Cardiac muscle cell (in vitro differentiated cells and primary cell): ENCODE measurements at regions not wholly inside any gene's neighbourhood (a gene's known extent, or its start where the extent isn't known, plus 50 kb on each side); places are given as distances from the start of the nearest gene placed in this dataset.

ENCODE experiments used
- DNase-seq, 2 donors: peaks; one replicate each; pipeline versions ENCODE4 v3.0.0 to v3.0.0-alpha.2; 2010 to 2017; ENCODE audit warnings: low read depth in 1 of 2, low spot score in 1 of 2
- H3K27ac ChIP-seq: fragments of 200-600 bp; sonication (generic); 2 replicates; pipeline ENCODE4 v1.5.1; 2016
- H3K27me3 ChIP-seq: fragments of 200-600 bp; sonication (generic); 2 replicates; pipeline ENCODE4 v1.6.0; 2016; ENCODE audit warnings: control low read depth
- H3K36me3 ChIP-seq: fragments of 200-600 bp; sonication (generic); 2 replicates; pipeline ENCODE4 v1.5.1; 2016; ENCODE audit warnings: control low read depth
- H3K4me1 ChIP-seq: fragments of 200-600 bp; sonication (generic); 2 replicates; pipeline ENCODE4 v1.8.1; 2017; ENCODE audit warnings: low read depth, mild to moderate bottlenecking, mixed run types
- H3K4me3 ChIP-seq: fragments of 200-600 bp; sonication (generic); 2 replicates; pipeline ENCODE4 v1.5.1; 2016; ENCODE audit warnings: mild to moderate bottlenecking
- H3K9me3 ChIP-seq: fragments of 200-600 bp; sonication (generic); 2 replicates; pipeline ENCODE4 v1.5.1; 2017; ENCODE audit warnings: low read depth, mild to moderate bottlenecking, control low read depth
- TF ChIP-seq, protein P1 (sequence below): IDR thresholded peaks from 2 replicates; pipeline ENCODE4 v1.5.1; 2012; ENCODE audit warnings: low read depth, mild to moderate bottlenecking, low read length

DNA sequence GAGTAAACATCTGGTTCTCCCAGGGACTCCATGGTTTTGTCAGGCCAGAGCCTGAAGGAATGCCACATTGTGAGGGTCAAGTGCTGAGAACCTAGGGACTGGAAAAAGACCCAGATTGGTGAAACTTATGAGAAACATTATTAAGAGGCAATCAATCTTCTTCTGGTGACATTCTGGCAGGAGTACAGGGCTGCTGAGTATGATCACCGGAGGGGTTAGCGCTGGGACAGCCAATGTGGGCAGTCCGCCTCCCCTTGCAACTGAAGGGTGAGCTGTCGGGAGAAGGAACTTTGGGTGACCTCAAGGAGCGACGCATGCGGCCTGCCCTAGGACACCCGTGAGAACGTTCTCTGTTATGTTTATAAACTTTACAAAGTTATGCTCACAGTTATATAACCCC is 429.0 kb downstream of the LMO4 start:
- H3K36me3 ChIP-seq = no peaks in the 10 kb centered on the region
- no peak overlapping the region for H3K27ac ChIP-seq
- H3K4me3 ChIP-seq = no peak overlapping the region
- H3K27me3 ChIP-seq = no peaks in the 10 kb centered on the region
- H3K4me1 ChIP-seq = no peaks in the 10 kb centered on the region
- TF ChIP-seq, protein P1, sequence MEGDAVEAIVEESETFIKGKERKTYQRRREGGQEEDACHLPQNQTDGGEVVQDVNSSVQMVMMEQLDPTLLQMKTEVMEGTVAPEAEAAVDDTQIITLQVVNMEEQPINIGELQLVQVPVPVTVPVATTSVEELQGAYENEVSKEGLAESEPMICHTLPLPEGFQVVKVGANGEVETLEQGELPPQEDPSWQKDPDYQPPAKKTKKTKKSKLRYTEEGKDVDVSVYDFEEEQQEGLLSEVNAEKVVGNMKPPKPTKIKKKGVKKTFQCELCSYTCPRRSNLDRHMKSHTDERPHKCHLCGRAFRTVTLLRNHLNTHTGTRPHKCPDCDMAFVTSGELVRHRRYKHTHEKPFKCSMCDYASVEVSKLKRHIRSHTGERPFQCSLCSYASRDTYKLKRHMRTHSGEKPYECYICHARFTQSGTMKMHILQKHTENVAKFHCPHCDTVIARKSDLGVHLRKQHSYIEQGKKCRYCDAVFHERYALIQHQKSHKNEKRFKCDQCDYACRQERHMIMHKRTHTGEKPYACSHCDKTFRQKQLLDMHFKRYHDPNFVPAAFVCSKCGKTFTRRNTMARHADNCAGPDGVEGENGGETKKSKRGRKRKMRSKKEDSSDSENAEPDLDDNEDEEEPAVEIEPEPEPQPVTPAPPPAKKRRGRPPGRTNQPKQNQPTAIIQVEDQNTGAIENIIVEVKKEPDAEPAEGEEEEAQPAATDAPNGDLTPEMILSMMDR = no peak
- no peak for DNase-seq
- H3K9me3 ChIP-seq = no peaks in the 10 kb centered on the region

DNA sequence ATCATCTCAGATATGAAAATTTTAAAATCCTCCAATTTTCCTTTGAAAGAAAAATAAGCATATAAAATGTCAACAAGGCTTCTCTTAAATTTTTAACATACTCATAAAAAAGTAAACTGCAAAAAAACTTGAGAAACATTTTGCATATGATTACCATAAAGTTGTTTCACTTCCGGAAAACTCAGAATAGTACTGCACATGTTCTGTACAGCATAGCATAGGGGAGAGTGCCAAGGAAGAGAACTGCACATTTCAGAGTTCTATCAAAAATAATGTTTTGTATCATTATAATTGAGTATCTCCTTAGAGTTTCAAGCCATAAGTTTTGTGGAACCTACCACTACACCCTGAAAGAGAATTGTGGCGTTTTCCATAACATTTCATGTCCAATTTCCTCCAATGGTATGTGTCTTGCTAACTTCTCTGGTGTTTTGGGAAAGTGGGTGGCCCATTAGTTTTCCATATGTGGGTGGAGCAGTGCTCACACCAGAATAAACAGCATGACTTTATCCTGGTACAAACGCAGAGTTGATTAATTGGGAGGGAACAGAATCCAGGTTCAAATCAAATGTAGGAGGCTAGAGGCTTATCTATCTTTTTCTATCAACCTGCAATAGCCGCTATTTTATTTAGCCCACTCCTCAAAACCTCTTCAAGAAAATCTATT is 430.9 kb downstream of the LMO4 start:
- Histone ChIP-seq H3K27ac (no peak overlapping the region), H3K27me3 (no peaks in the 10 kb centered on the region), H3K36me3 (no peaks in the 10 kb centered on the region), H3K4me1 (no peaks in the 10 kb centered on the region), H3K9me3 (no peaks in the 10 kb centered on the region), H3K4me3 (no peak overlapping the region)
- TF ChIP-seq, protein P1 = no peak
- no peak for DNase-seq

DNA sequence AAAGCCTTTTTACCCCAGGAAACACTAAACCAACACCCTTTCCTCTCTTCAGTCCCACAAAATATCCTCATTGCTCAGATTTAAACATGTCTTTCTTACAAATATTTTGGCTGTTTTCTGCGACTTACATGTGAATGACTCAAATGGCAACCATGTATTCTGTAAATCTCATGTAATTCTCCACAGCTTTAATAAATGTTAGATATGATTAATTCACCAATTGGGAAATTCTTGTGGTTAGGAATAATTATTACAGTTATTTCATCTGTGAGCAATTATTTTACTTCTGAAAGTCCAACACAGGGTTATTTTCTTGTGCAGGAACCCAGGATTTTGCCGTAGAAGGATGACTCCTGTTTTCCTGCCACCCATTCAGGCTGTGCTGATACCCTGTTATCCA is 431.5 kb downstream of the LMO4 start:
- H3K36me3 ChIP-seq = no peaks in the 10 kb centered on the region
- H3K27me3 ChIP-seq = no peaks in the 10 kb centered on the region
- no peak overlapping the region for H3K4me3 ChIP-seq
- no peak for DNase-seq
- no peaks in the 10 kb centered on the region for H3K9me3 ChIP-seq
- H3K27ac ChIP-seq = no peak overlapping the region
- H3K4me1 ChIP-seq = no peaks in the 10 kb centered on the region
- TF ChIP-seq, protein P1 = no peak

DNA sequence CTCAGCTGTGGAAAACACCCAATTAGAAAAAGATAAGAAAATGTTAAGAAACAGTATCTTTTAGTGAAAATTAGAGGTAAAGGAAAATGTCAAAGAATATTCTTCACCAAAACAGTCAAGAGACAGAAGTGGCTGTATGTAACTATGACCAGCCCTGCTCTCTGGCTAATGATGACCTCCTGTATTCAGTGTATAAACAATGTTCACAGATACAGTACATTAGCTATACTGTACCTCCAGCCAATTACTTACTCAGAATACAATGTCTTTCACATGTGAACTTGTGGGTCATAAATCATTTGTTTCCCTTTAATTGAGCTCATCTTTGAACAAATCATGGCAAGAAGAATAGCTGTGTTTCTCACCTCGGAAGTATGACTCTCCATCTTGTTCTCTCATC is 432.0 kb downstream of the LMO4 start:
- DNase-seq = no peak
- Histone ChIP-seq H3K9me3 (no peaks in the 10 kb centered on the region), H3K4me3 (no peak overlapping the region), H3K27me3 (no peaks in the 10 kb centered on the region), H3K27ac (no peak overlapping the region), H3K36me3 (no peaks in the 10 kb centered on the region), H3K4me1 (no peaks in the 10 kb centered on the region)
- TF ChIP-seq, protein P1 = no peak

DNA sequence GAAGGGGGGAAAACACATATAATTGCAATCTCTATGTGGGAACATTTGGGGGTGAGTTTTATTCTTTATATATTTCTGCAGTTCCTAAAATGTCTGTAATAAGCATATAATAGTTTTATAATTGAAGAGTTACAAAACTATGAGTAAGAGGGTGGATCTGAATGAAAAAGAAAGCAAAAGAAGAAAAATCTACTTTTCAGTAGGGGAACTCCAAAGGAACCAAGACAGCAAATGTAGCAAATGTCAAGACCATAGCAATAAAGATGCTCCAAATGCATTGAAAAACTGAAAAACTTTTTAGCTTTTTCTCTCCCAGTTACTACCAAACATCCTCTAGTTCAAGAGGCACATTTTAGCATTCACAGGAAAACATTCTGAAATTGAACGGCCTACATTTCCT is 434.8 kb downstream of the LMO4 start:
- no peak overlapping the region for H3K27ac ChIP-seq
- H3K36me3 ChIP-seq = no peaks in the 10 kb centered on the region
- H3K4me3 ChIP-seq = no peak overlapping the region
- H3K27me3 ChIP-seq = no peaks in the 10 kb centered on the region
- TF ChIP-seq, protein P1 = no peak
- no peak for DNase-seq
- no peaks in the 10 kb centered on the region for H3K9me3 ChIP-seq
- H3K4me1 ChIP-seq = no peaks in the 10 kb centered on the region
